Bronchial epithelial cell (primary cell): ENCODE measurements at regions not wholly inside any gene's neighbourhood (a gene's known extent, or its start where the extent isn't known, plus 50 kb on each side); places are given as distances from the start of the nearest gene placed in this dataset.

Source experiments
- DNase-seq: peaks from one replicate; pipeline ENCODE4 v3.0.0-alpha.2; 2010; ENCODE audit warnings: low read depth
- FAIRE-seq: peaks from 2 replicates; lab custom pipeline; 2011; peaks lifted over from hg19 to GRCh38; lab: Jason Lieb, UNC
- H3K27me3 ChIP-seq: 2 replicates; pipeline ENCODE4 v1.5.1; 2011; ENCODE audit warnings: low read length; ENCODE audit not compliant: control insufficient read depth, insufficient read depth
- H3K36me3 ChIP-seq: 2 replicates; pipeline ENCODE4 v1.5.1; 2011; ENCODE audit warnings: low read length; ENCODE audit not compliant: control insufficient read depth, insufficient read depth
- H3K4me3 ChIP-seq: 2 replicates; pipeline ENCODE4 v1.5.1; 2011; ENCODE audit warnings: mild to moderate bottlenecking, low read depth, low read length, control low read depth
- TF ChIP-seq, protein P1 (sequence below): IDR thresholded peaks from 2 replicates; pipeline ENCODE4 v1.5.1; 2011; ENCODE audit warnings: mild to moderate bottlenecking, moderate library complexity, low read length, control low read depth, inconsistent platforms; ENCODE audit not compliant: insufficient read depth, severe bottlenecking

- DNase-seq = no peak
- FAIRE-seq = no peak
- TF ChIP-seq, protein P1, sequence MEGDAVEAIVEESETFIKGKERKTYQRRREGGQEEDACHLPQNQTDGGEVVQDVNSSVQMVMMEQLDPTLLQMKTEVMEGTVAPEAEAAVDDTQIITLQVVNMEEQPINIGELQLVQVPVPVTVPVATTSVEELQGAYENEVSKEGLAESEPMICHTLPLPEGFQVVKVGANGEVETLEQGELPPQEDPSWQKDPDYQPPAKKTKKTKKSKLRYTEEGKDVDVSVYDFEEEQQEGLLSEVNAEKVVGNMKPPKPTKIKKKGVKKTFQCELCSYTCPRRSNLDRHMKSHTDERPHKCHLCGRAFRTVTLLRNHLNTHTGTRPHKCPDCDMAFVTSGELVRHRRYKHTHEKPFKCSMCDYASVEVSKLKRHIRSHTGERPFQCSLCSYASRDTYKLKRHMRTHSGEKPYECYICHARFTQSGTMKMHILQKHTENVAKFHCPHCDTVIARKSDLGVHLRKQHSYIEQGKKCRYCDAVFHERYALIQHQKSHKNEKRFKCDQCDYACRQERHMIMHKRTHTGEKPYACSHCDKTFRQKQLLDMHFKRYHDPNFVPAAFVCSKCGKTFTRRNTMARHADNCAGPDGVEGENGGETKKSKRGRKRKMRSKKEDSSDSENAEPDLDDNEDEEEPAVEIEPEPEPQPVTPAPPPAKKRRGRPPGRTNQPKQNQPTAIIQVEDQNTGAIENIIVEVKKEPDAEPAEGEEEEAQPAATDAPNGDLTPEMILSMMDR = no peak
- H3K27me3 ChIP-seq = no peaks in the 10 kb centered on the region
- no peaks in the 10 kb centered on the region for H3K36me3 ChIP-seq
- no peak overlapping the region for H3K4me3 ChIP-seq
These were observed 1068.0 kb upstream of the ALCAM start for GRCh38 chr3:104298662-104299061.

GRCh38 chr3:104316118-104316517 is 1050.6 kb upstream of the ALCAM start:
- Histone ChIP-seq H3K36me3 (no peaks in the 10 kb centered on the region), H3K4me3 (no peak overlapping the region), H3K27me3 (no peaks in the 10 kb centered on the region)
- DNase-seq (peak; percentile 3), FAIRE-seq (no peak)
- TF ChIP-seq, protein P1 = no peak

DNA sequence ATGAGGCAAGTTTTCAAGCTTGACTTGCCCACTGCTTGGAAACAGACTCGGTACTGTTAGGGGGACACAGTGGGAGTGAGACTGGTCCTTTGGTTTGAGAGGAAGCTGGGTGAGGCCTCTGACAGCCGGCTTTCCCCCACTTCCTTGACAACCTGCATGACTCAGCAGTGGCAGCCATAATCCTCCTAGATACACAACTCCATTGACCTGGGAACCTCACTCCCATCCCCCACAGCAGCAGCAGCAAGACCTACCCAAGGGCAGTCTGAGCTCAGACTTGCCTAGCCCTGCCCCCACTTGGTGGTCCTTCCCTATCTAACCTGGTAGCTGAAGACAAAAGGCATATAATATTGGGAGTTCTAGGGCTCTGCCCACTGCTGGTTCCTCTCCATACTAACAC is 1043.5 kb upstream of the ALCAM start:
- FAIRE-seq = no peak
- TF ChIP-seq, protein P1 = no peak
- Histone ChIP-seq H3K27me3 (no peaks in the 10 kb centered on the region), H3K4me3 (no peak overlapping the region), H3K36me3 (no peaks in the 10 kb centered on the region)
- peak; percentile 2 for DNase-seq

GRCh38 chr3:104347291-104347690 is 1019.4 kb upstream of the ALCAM start:
- DNase-seq = no peak
- Histone ChIP-seq H3K27me3 (no peaks in the 10 kb centered on the region), H3K36me3 (no peaks in the 10 kb centered on the region), H3K4me3 (no peak overlapping the region)
- FAIRE-seq = no peak
- TF ChIP-seq, protein P1 = no peak

GRCh38 chr3:104349836-104350235 is 1016.9 kb upstream of the ALCAM start:
- H3K27me3 ChIP-seq = no peaks in the 10 kb centered on the region
- no peak overlapping the region for H3K4me3 ChIP-seq
- TF ChIP-seq, protein P1 = no peak
- FAIRE-seq (no peak), DNase-seq (no peak)
- H3K36me3 ChIP-seq = no peaks in the 10 kb centered on the region

DNA sequence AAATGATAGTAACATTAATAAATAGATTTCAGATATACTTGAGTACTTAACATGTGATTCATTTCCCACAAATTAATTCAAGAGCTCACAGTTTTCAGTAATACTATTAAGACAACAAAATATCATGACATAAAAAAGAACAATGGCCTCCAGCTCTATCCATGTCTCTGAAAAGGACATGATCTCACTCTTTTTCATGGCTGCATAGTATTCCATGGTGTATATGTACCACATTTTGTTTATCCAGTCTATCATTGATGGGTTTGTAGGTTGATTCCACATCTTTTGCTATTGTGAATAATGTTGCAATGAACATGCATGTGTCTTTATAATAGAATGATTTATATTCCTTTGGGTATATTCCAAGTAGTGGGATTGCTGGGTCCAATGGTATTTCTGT is 1012.8 kb upstream of the ALCAM start:
- DNase-seq (no peak), FAIRE-seq (no peak)
- H3K27me3 ChIP-seq = no peaks in the 10 kb centered on the region
- H3K36me3 ChIP-seq = no peaks in the 10 kb centered on the region
- no peak overlapping the region for H3K4me3 ChIP-seq
- TF ChIP-seq, protein P1 = no peak
